Stimulated activated CD8-positive, alpha-beta memory T cell treated with anti-CD3 and anti-CD28 coated beads, Interleukin-4, amount 100 ng/mL, for 24 hours (primary cell): ENCODE measurements at regions not wholly inside any gene's neighbourhood (a gene's known extent, or its start where the extent isn't known, plus 50 kb on each side); places are given as distances from the start of the nearest gene placed in this dataset.

Experiments
- DNase-seq: peaks from one replicate; pipeline ENCODE4 v3.0.0-alpha.2; 2020; ENCODE audit warnings: low read depth

GRCh38 chr22:48395201-48395600 lies 1432.5 kb downstream of the BRD1 start:
- DNase-seq: no peak

GRCh38 chr22:48394787-48395186 lies 1432.9 kb downstream of the BRD1 start:
- DNase-seq: no peak

GRCh38 chr22:48393885-48394284 lies 1433.8 kb downstream of the BRD1 start:
- no peak for DNase-seq

- DNase-seq: no peak
These were observed 1434.7 kb downstream of the BRD1 start for GRCh38 chr22:48393041-48393370.

- DNase-seq: no peak
These were observed 1435.9 kb downstream of the BRD1 start for GRCh38 chr22:48391820-48392219.

GRCh38 chr22:48391171-48391711 lies 1436.4 kb downstream of the BRD1 start:
- DNase-seq: no peak

GRCh38 chr22:48389916-48390315 lies 1437.8 kb downstream of the BRD1 start:
- DNase-seq: no peak

- no peak for DNase-seq
These were observed 1445.5 kb downstream of the BRD1 start for GRCh38 chr22:48382197-48382596.

GRCh38 chr22:48380016-48380665 lies 1447.5 kb downstream of the BRD1 start:
- no peak for DNase-seq

GRCh38 chr22:48379371-48379770 lies 1448.3 kb downstream of the BRD1 start:
- no peak for DNase-seq

- DNase-seq: no peak
These were observed 1449.0 kb downstream of the BRD1 start for GRCh38 chr22:48378673-48379072.

GRCh38 chr22:48376936-48377712 lies 1450.5 kb downstream of the BRD1 start:
- DNase-seq: no peak

GRCh38 chr22:48376428-48376827 lies 1451.2 kb downstream of the BRD1 start:
- DNase-seq: no peak

GRCh38 chr22:48373626-48374173 lies 1454.0 kb downstream of the BRD1 start:
- DNase-seq: no peak

- no peak for DNase-seq
These were observed 1455.3 kb downstream of the BRD1 start for GRCh38 chr22:48372390-48372789.

- DNase-seq: no peak
These were observed 1456.3 kb downstream of the BRD1 start for GRCh38 chr22:48371391-48371790.

- no peak for DNase-seq
These were observed 1457.0 kb downstream of the BRD1 start for GRCh38 chr22:48370508-48371325.

GRCh38 chr22:48369789-48370507 lies 1457.7 kb downstream of the BRD1 start:
- DNase-seq: no peak

GRCh38 chr22:48368975-48369525 lies 1458.6 kb downstream of the BRD1 start:
- DNase-seq: no peak

- no peak for DNase-seq
These were observed 1459.9 kb downstream of the BRD1 start for GRCh38 chr22:48367731-48368130.

GRCh38 chr22:48366591-48366990 lies 1461.1 kb downstream of the BRD1 start:
- no peak for DNase-seq
